ENCODE measurements at regions not wholly inside any gene's neighbourhood (a gene's known extent, or its start where the extent isn't known, plus 50 kb on each side); places are given as distances from the start of the nearest gene placed in this dataset.

DNA sequence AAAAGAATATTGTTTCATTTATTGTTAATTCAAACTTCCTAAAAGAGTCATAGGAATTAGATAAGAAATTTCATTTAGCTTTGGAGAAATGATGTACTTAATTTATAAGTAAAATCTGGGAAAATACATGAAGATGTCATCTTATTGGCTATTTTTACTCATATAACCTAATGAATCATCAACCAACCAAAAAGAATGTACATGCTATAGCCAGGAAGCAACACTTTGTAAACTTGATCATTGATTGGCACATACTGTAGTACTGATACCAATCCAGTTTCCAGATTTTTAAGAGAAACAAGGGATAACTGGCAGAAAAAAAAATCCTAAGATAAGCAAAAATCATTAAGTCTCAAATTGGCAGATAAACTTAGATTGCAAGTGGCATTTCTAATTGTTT is 207.9 kb upstream of the CDIN1 start:
- no peak for DNase-seq

DNA sequence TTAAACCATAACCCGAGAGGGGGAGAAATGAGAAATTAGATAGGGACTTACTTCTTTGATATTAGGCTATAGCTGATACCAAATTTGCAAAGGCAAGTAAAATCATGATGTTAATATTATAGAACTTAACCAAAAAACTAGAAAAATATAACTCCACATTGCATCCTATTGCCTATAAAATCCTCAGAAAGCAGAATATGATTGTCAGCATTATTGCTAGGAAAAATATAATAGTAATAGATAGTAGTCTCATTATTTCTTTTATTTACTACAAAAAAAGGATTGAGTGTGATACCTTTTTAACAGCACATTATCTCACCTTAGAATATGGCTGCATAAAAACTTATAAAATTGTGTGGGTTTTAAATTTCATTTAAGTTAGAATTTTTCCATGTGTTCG is 206.5 kb upstream of the CDIN1 start:
- DNase-seq: no peak

DNA sequence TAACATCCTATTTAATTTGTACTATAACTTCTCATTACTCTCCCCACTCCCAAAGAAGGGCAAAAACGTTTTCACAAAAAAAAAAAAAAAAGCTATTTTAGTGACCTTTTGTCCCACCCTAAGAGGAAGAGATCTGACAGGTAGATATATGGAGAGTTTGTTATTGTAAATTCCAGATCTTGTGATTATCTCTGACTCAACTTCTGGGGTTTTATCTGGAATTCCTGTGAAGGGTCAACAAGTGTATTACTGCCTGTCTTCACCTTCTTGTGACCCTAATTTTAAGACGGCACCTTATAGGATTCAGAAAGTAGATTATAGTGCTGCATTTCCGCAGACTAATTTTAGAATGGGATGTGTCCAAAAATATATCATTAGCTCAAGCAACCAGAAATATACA is 205.9 kb upstream of the CDIN1 start:
- no peak for DNase-seq

DNA sequence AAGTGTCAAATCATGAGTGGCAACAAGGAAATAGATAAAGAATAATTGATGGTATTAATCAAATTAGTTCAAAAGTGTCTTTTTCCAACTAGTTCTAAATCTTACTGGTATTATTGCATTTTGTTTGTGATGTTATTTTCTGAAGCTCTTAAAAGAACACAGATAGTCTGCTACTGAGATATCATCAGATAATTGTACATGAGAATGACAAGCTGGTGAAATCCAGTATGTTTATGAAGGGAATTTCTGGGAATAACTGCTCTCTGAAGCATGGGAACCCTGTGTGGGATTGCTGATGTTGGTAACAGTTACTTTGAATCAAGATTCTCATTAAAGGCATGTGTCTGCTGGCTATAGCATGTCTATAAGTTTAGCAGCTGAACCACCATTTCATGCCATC is 190.3 kb upstream of the CDIN1 start:
- no peak for DNase-seq

DNA sequence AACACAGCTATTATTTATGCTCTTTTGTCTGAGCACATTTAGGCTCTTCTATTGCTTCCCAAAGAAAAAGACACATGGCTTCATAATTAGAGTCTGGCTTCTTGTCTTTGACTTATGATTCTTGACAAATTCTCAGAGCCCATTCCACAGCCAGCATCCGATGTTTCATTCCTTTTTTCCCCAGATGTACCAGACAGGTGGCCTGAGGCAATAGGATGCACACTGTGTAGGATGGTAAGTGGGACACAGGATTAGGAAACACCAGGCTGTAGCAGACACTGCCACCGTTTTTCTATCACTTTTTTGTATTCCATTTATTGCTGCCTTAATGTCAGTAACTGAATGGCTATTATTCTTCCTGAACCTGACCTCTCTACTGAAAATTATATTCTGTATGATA is 188.9 kb upstream of the CDIN1 start:
- no peak for DNase-seq

DNA sequence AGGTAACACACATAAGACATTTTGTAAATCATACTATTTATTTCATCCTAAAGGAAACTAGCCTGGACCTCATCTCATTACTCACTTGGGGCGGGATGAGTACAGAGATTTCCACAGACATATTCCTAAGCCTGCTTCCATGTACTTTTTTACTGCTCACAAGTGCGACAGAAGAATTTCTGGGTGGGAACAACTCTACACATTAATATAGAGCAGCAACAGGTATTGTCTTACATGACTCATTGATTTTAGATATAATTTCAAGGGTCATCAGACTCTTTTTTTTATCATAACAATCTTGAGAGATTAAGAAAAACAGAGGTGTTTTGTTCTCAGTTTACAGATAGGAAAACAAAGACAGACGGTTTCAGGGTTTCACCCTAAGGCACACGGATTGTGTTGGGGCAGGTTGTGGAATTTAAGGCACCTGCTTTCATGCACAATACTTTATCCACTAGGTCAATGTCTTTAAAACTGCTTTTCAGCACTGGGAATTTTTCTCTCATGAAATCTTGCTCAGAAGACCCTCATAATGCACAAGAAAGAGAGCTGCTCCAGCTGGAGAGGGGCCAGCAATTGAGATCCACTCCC is 186.7 kb upstream of the CDIN1 start:
- no peak for DNase-seq

DNA sequence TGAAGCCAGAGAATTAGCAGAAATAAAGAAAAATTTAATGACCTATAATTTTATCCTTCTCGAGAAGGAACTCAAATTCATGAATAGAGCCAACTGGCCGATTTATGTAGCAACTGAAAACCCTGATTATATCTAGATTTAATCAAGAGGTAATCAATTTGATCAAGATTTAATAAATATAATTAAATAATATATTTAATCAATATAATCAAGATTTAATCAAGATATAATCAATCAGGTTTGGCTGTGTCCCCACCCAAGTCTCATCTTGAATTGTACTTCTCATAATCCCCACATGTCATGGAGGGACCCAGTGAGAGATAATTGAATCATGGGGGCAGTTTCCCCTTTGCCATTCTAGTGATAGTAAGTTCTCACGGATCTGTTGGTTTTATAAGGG is 181.2 kb upstream of the CDIN1 start:
- DNase-seq: no peak

DNA sequence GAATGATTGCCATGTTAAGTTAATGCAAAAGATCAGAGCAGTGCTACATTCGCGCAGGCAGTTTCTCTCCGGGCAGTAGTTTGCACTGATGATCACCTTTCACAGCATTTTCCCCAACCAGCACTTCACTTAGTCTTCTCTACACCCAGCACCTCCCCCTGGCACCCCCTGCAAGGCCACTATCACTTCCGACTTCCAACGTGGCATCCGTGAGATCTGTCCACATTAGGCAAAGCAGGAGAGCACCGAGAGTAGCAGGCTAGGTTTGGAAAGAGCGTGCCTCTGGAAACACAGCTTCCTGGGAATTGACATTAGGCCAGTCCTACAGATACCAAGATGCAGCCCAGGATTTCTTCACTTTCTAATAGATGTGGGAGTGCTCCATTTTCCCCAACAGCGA is 180.2 kb upstream of the CDIN1 start:
- DNase-seq: no peak

DNA sequence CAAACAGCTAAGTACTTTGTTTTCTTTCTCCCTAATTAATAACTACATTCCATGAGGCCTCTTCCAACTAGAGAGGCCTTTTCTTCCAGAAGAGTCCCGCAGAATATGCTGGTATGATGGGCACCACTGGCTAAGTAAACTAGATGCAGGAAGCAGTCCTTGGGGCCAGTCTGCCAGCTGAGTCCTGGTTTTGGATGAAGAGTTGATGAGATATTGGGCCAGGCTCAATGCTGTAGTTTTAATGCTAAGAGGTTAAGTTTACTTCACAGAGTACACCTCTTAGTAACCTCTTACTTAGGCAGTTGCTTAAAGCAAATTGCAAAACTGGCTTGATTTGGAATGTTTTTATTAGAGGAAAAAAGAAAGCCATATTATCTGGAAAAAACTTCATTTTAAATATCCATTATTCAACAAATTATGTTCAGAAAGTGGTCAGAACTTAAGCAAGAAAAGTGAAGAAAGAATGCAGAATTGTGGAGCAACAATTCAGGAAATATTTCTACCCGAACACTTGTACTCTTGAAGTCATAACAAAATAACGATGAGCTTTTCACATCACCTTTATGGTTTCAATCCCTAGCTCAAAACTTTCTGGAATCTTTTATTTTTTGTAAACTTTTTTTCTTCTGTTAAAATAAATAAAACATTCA is 178.4 kb upstream of the CDIN1 start:
- DNase-seq: no peak

DNA sequence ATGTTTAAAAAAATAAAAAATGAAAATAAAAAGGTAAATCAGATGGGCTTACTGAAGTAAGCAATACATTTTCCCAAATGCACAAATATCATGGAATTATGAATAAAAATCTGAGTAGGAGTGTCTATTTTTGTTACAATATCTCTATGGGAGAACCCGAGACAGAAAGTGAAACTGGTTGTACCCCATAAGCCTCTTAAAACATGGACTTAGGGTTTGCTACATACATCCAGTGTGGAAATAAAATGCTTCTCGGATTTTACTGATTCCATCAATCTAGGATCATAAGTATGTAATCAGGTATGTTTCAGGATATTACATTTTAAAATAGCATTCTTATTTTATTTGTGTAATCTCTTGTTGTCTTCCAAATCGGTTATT is 177.8 kb upstream of the CDIN1 start:
- no peak for DNase-seq

DNA sequence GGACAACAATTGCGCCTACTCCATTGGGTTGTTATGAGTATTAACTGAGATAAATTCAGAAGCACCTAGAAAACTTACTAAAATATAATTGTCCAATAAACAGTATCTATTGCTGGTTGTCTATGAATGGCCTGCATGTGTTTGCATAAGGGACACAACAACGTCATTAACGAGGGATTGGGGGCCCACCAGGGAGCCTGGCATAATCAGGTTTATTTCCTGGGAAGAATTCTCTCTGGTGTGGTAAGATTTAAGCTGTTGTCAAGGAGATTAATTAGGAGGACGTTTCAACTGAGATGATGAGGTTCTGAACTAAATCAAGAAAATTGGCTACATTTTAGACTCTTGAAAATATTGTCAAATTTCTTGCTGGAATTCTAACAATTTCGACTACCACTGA is 176.1 kb upstream of the CDIN1 start:
- DNase-seq: no peak

DNA sequence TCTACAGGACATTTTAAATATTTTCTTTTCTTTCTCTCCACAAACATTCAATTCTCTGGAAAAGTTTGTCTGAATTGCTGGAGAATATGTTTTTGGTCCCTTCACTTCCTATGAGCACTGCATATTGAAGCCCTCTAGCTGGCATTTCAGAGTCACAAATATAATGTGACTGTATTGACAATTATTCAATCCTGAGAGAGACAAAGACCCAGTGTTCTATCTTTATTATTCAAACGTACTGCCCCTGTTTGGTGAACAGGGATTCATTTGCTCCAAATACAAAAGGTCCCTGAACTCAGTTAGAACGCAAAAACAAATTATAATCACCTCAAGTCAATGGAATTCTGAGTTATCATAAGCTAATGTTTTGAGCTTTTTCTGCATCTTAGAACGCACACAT is 173.1 kb upstream of the CDIN1 start:
- no peak for DNase-seq

DNA sequence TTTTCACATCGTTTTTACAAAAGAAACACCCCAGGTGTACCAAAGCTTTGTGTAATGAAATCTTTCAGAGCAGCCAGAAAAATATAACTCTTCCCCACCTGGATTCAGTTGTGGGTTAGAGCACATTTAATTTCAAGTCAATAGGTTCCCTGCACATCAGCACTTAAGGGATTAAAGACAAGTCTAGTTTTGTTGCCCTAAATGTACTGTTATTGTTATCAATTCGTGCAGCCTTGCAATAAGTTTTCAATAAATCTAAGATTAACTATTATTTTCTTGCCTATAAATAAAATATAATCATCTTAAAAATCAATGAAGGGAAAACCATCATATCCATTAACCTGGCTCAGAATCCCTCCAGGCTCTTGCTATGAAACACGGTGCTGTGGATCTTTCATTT is 172.5 kb upstream of the CDIN1 start:
- no peak for DNase-seq

DNA sequence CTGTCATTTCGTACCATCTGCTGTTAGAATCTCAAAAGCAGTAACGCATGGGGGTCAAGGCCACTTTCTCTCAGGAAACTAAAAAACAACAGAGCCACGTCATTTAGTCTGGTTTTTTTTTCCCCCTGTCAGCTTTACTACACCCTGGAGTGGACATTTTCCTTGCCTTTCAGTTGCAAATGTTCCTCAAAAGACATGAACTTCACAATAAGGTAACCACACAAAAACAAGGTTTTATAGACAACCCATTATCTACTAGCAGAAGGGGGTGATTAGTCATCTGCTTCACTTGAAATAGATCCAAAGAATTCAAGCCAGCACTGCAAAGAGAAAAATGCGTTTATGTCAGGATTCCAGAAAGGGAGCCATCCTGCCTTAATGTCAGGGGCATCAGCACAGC is 171.8 kb upstream of the CDIN1 start:
- no peak for DNase-seq

DNA sequence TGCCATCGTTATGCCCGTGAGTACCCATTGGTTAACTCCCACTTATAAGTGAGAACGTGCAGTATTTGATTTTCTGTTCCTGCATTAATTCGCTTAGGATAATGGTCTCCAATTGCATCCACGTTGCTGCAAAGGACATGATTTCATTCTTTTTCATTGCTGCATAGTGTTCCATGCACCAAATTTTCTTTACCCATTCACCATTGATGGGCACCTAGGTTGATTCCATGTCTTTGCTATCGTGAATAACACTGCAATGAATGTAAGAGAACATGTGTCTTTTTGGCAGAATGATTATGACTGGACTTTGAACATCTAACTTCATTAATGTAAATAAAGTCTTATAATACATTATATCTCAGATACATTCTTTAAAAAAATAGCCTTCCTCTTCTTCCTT is 169.6 kb upstream of the CDIN1 start:
- DNase-seq: no peak

DNA sequence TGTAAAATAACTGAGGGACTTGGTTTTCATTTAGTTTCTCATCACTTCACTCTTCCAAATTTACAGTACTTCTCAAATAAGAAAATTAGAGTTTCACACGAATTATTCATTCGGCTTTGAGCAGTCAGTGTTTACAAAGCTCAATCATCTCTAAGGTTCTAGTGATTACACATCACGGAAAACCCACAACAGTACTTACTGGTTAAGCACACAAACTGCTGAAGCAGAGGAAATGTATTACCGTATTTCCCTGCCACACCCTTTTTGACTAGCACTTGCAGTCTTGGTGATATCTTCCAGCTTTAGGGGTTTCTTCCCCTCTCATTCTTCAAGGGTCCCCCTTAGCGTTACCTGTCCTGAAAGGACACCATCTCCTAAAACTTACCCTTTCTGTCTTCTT is 164.8 kb upstream of the CDIN1 start:
- no peak for DNase-seq

DNA sequence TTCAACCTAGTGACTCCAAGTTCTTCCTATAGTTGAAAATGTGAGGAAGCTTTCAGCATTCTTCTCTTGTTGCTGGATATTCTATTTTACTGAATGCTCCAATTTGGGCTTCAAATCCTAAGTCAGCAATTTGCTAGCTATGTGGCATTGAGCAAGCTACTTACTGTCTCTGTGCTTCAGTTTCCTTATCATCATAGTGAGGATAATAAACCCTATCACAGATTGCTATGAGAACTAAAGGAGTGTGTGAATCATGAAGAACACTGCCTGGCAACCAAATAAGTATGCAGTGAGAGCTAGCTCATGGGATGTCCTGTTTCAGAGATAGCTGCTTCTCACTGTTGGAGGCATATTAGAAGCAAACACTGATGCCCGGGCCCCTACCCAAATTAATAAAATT is 163.8 kb upstream of the CDIN1 start:
- no peak for DNase-seq

DNA sequence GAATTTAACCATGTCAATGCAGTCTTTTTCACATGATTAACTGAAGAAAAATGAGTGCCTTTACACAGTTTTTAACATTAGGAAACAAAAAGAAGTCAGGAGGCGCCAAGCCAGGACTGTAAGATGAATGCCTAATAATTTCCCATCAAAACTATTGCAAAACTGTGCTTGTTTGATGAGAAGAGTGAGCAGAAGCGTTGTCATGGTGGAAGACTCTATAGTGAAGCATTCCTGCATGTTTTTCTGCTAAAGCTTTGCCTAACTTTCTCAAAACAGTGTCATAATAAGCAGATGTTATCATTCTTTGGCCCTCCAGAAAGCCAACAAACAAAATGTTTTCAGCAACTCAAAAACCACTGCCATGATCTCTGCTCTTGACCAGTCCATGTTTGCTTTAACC is 156.8 kb upstream of the CDIN1 start:
- DNase-seq: no peak

DNA sequence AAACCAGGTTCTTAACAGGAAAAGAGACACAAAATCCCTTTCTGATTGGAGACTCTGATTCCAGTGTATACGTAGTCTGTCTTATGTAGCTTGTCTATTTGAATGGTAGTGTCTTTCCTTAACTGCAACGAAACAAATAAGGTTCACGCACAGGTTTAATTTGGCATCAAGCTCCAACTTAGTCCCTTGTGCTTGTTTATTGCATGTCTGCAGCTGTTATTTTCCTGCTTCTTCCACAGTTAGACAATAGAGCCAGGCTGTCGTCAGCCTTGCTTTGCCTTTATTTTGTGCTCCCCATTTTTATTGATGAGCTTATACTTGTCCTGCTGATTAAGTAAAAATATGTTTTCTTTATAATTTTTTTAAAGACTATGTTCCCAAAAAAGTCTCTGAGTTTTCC is 152.7 kb upstream of the CDIN1 start:
- no peak for DNase-seq

DNA sequence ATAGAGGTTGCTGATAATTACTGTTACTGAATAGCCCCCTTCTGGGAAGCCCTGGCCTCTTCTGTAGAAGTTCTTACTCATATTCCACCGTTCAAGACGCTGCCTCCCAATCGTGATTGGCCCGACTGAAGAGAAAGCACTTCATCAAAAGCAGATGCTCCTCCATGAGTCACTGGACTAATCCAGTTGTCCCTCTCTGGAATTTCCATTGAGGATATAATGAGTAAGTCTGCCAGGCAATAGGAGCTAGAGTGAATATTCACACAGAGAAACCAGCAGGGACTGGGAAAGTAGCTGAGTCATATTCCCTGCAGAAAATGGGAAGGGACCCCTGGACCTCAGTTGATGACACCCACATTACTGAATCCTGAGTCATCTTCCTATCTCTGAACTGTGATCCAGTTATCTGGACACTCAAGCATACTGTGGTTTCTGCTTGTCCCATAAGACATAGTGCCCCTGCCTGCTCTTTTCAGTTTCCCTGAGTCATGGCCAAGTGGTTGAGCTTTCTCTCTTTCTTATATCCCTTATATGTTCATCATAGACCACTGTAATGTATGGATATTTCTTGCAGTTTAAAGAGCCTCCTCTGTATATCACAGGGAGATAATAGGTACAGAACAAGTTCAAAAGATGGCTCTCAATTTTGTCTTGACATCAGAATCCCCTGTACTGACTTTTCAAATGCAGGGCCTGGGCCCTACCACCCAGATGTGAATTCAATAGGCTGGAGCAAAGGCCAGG is 151.2 kb upstream of the CDIN1 start:
- no peak for DNase-seq

DNA sequence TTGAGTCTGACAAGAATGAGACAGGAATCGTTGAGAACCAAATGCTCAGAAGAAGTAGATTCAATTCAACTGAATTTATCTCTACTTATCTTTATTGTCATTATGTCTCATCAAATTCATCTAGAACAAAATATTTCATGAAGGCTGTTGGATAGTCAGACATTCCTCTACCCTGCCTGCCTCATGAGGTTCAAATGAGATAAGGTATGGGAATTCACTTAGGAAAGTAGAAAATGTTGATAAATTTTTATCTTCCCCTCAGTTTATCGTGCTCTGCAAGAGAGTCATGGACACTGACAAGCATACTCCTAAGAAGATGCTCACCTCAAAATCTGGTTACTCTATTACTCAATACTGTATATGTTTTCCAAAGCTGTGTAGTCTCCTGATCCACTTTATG is 149.7 kb upstream of the CDIN1 start:
- no peak for DNase-seq

DNA sequence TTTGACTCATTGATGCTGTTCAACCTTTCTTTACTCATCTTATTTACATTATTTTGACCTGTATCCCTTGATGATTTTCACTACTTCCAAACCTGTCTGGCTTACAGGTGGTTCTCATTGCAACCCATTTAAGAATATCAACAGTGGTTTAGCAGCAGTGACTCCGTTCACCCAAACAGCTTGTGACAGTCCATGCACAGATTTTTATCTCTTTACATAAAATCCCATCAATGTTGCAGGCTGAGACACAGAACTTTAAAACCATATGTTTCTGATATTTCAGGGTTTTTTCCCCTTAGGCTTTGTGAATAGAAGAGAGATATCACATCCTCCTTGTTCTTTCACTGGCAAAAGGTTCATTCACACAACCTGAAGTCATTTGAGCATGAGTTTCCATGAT is 149.1 kb upstream of the CDIN1 start:
- no peak for DNase-seq

DNA sequence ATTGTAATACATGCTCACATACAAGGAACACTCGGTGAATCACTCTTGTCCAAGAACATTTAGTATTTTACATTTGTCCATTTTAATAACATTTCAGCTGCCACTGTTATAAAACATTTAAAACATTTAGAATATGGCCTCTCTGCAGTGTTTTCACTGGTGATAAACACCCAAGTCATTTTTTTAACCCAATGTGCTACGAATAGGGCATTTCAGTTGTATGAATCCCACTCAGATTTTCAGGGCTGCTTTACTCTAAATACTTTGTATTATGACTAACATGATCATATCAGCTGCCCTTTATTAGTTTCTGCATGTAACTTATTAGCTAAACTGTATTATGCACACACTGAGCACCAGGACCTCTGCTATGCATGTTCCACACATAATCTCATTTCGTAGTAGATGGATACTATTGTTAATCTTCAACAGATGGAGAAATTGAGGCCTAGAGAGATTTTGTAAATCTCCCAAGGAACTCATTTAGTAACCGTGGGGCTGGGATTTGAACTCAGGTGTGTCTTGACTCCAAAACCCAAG is 148.6 kb upstream of the CDIN1 start:
- DNase-seq: no peak

DNA sequence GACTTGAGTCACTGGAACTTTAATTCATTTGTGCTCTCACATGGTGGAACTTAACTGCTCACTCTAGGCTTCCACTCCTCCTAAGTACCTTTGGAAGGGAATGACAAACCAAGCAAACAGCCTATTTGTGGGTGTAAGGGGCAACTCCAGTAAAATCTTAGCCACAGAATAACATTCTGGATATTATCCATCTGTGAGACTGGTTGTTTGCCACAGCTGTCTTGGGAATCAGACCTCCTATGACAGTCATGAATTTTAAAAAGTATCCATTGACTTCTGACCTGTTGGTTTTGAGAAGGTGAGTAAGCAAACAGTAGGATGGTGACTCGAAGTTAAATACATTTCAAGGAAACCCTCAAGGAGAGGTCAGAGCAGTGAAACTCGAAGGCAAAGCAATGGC is 147.3 kb upstream of the CDIN1 start:
- no peak for DNase-seq

DNA sequence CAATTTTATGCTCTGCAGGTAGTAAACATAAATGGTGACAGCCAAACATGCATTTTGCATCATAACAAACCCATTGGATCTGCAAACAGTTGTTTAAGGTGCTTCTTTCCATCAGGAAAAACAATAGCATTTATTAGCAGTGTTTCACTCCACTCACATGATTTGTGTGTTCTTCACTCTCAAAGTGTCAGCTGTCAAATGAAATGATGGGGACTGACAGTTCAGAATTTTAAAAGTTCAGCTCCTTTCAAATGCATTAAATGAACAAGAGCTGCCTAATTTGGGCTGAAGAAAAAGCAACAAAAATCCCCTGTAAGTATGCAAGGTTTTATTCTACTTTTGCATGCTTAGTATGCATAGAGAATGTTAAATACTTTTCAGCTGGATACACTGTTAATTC is 145.2 kb upstream of the CDIN1 start:
- DNase-seq: no peak
